GM21367 (cell line): ENCODE measurements at regions not wholly inside any gene's neighbourhood (a gene's known extent, or its start where the extent isn't known, plus 50 kb on each side); places are given as distances from the start of the nearest gene placed in this dataset.
A peak's percentile ranks its signal among the peaks of the same experiment; 100 is the strongest.

Experiments used
- ATAC-seq: cut with Tn5 transposase; IDR thresholded peaks from one replicate; pipeline ENCODE4 v1.9.1; 2021; ENCODE audit not compliant: unreplicated experiment

GRCh38 chr4:110953191-110953590 is 330.3 kb upstream of the PITX2 start:
- ATAC-seq: no peak

- no peak for ATAC-seq
These were observed 331.0 kb upstream of the PITX2 start for GRCh38 chr4:110953898-110954297.

GRCh38 chr4:110955748-110956147 is 332.9 kb upstream of the PITX2 start:
- no peak for ATAC-seq

- no peak for ATAC-seq
These were observed 336.3 kb upstream of the PITX2 start for GRCh38 chr4:110959041-110959643.

- no peak for ATAC-seq
These were observed 338.2 kb upstream of the PITX2 start for GRCh38 chr4:110961066-110961465.

- ATAC-seq: no peak
These were observed 339.7 kb upstream of the PITX2 start for GRCh38 chr4:110962616-110963015.

- ATAC-seq: no peak
These were observed 340.9 kb upstream of the PITX2 start for GRCh38 chr4:110963662-110964280.

- no peak for ATAC-seq
These were observed 345.1 kb upstream of the PITX2 start for GRCh38 chr4:110967936-110968335.

- ATAC-seq: peak; percentile 88
These were observed 347.8 kb upstream of the PITX2 start for GRCh38 chr4:110970642-110971041.

- no peak for ATAC-seq
These were observed 352.5 kb upstream of the PITX2 start for GRCh38 chr4:110975338-110975737.

- no peak for ATAC-seq
These were observed 354.7 kb upstream of the PITX2 start for GRCh38 chr4:110977554-110977953.

- no peak for ATAC-seq
These were observed 355.9 kb upstream of the PITX2 start for GRCh38 chr4:110978761-110979160.

- ATAC-seq: no peak
These were observed 359.6 kb upstream of the PITX2 start for GRCh38 chr4:110982486-110982885.

GRCh38 chr4:110988722-110989121 is 365.8 kb upstream of the PITX2 start:
- ATAC-seq: no peak

- no peak for ATAC-seq
These were observed 366.2 kb upstream of the PITX2 start for GRCh38 chr4:110989125-110989524.

GRCh38 chr4:110994781-110995180 is 371.9 kb upstream of the PITX2 start:
- ATAC-seq: no peak

GRCh38 chr4:110998320-110998719 is 375.4 kb upstream of the PITX2 start:
- ATAC-seq: no peak

- no peak for ATAC-seq
These were observed 388.6 kb upstream of the PITX2 start for GRCh38 chr4:111011458-111011857.

GRCh38 chr4:111013846-111014245 is 391.0 kb upstream of the PITX2 start:
- no peak for ATAC-seq

- no peak for ATAC-seq
These were observed 391.7 kb upstream of the PITX2 start for GRCh38 chr4:111014537-111014936.

- no peak for ATAC-seq
These were observed 393.5 kb upstream of the PITX2 start for GRCh38 chr4:111016416-111016815.

GRCh38 chr4:111018216-111018615 is 395.3 kb upstream of the PITX2 start:
- no peak for ATAC-seq

GRCh38 chr4:111020476-111020875 is 397.6 kb upstream of the PITX2 start:
- ATAC-seq: no peak
